ENCODE measurements at regions not wholly inside any gene's neighbourhood (a gene's known extent, or its start where the extent isn't known, plus 50 kb on each side); places are given as distances from the start of the nearest gene placed in this dataset.

- ATAC-seq: no peak
- H3K27me3 ChIP-seq (ENCODE audit: low read depth): no peaks in the 10 kb centered on the region
- no peaks in the 10 kb centered on the region for H3K9me3 ChIP-seq
- no peak for DNase-seq
- peaks cover 9% of the 10 kb centered on the region for H3K4me1 ChIP-seq
- no peak overlapping the region for H3K27ac ChIP-seq
- no peaks in the 10 kb centered on the region for H3K36me3 ChIP-seq
- no peak for TF ChIP-seq CTCF (IDR thresholded peaks at IDR 0.05)
- intact Hi-C loops (cut with DNase I): no loop called here
- no peak overlapping the region for H3K4me3 ChIP-seq
Measured at GRCh38 chr5:142466195-142466971, 141.6 kb upstream of the SPRY4 start.

- no peak for TF ChIP-seq CTCF (IDR thresholded peaks at IDR 0.05)
- Histone ChIP-seq H3K9me3 (no peaks in the 10 kb centered on the region), H3K4me1 (peaks cover 9% of the 10 kb centered on the region), H3K36me3 (no peaks in the 10 kb centered on the region), H3K27me3 (ENCODE audit: low read depth) (no peaks in the 10 kb centered on the region), H3K27ac (no peak overlapping the region), H3K4me3 (no peak overlapping the region)
- ATAC-seq: no peak
- intact Hi-C loops (cut with DNase I): no loop called here
- no peak for DNase-seq
Measured at GRCh38 chr5:142465476-142465875, 140.7 kb upstream of the SPRY4 start.

- no peak overlapping the region for H3K4me3 ChIP-seq
- H3K36me3 ChIP-seq: no peaks in the 10 kb centered on the region
- H3K27me3 ChIP-seq (ENCODE audit: low read depth): no peaks in the 10 kb centered on the region
- no peak overlapping the region for H3K27ac ChIP-seq
- H3K9me3 ChIP-seq: no peaks in the 10 kb centered on the region
- intact Hi-C loops (cut with DNase I): no loop called here
- ATAC-seq (no peak), DNase-seq (no peak)
- TF ChIP-seq CTCF (IDR thresholded peaks at IDR 0.05): no peak
- peaks cover 9% of the 10 kb centered on the region for H3K4me1 ChIP-seq
Measured at GRCh38 chr5:142463904-142464303, 139.1 kb upstream of the SPRY4 start.

- H3K36me3 ChIP-seq: no peaks in the 10 kb centered on the region
- no peak for TF ChIP-seq CTCF (IDR thresholded peaks at IDR 0.05)
- ATAC-seq (no peak), DNase-seq (no peak)
- H3K4me1 ChIP-seq: peaks cover under 1% of the 10 kb centered on the region
- no peak overlapping the region for H3K27ac ChIP-seq
- H3K4me3 ChIP-seq: no peak overlapping the region
- H3K9me3 ChIP-seq: no peaks in the 10 kb centered on the region
- no peaks in the 10 kb centered on the region for H3K27me3 ChIP-seq (ENCODE audit: low read depth)
- intact Hi-C loops (cut with DNase I): no loop called here
Measured at GRCh38 chr5:142461028-142461590, 136.3 kb upstream of the SPRY4 start.

GRCh38 chr5:142459209-142459608 is 134.4 kb upstream of the SPRY4 start:
- H3K27me3 ChIP-seq (ENCODE audit: low read depth): no peaks in the 10 kb centered on the region
- no peaks in the 10 kb centered on the region for H3K36me3 ChIP-seq
- ATAC-seq (no peak), DNase-seq (no peak)
- H3K9me3 ChIP-seq: no peaks in the 10 kb centered on the region
- no peak overlapping the region for H3K27ac ChIP-seq
- H3K4me1 ChIP-seq: no peaks in the 10 kb centered on the region
- no peak for TF ChIP-seq CTCF (IDR thresholded peaks at IDR 0.05)
- H3K4me3 ChIP-seq: no peak overlapping the region
- intact Hi-C loops (cut with DNase I): no loop called here
